HCT116 (cell line): ENCODE measurements at regions not wholly inside any gene's neighbourhood (a gene's known extent, or its start where the extent isn't known, plus 50 kb on each side); places are given as distances from the start of the nearest gene placed in this dataset.

Source experiments
- ATAC-seq: fragments of 200-7000 bp; cut with Tn5 transposase; 2 replicates; pipeline ENCODE4 v1.9.1; 2020; ENCODE audit warnings: mild to moderate bottlenecking, moderate library complexity
- BruUV-seq: library from RNA; stranded (reverse); fragments of 400-500 nt; replicated peaks from 2 replicates; lab custom pipeline; 2021; lab: Mats Ljungman, UMichigan
- CTCF ChIA-PET: fragments of 300-600 bp; sonication (Branson Sonifier 250); formaldehyde crosslinking; loops from one replicate; lab custom pipeline; 2021; ENCODE audit warnings: antibody characterized with exemption; lab: Charles Lee
- POLR2A ChIA-PET: fragments of 300-600, 350-600 bp; sonication (Branson Sonifier 250); formaldehyde crosslinking; loops from one replicate; lab custom pipeline; 2021; ENCODE audit warnings: antibody characterized with exemption; lab: Charles Lee
- RAD21 ChIA-PET, 2 experiments: fragments of 300-600 bp; sonication (Branson Sonifier 250); formaldehyde crosslinking; loops; one replicate each; lab custom pipeline; 2023; ENCODE audit warnings: low total read pairs in 2 of 2; ENCODE audit not compliant: uncharacterized antibody in 2 of 2, unreplicated experiment in 2 of 2, low non-redundant PET in 1 of 2; lab: Charles Lee
- DNase-seq: peaks from one replicate; pipeline ENCODE4 v3.0.0-alpha.2; 2010; ENCODE audit warnings: low read depth, low spot score
- H2AFZ ChIP-seq: fragments of 200-600 bp; shearing (Covaris generic), sonication (generic); 2 replicates; pipeline ENCODE4 v1.6.1; 2017; ENCODE audit warnings: low read depth, mixed run types, mixed read lengths, antibody characterized with exemption, low read length; ENCODE audit not compliant: poor library complexity, severe bottlenecking
- H3K27ac ChIP-seq: 2 replicates; pipeline ENCODE4 v1.5.1; 2012; ENCODE audit warnings: low read depth, low read length
- H3K27me3 ChIP-seq: fragments of 200-600 bp; sonication (generic); 2 replicates; pipeline ENCODE4 v1.6.1; 2016; ENCODE audit warnings: mixed run types, low read length, mixed read lengths; ENCODE audit not compliant: insufficient read depth
- H3K36me3 ChIP-seq, 2 experiments: fragments of 200-500 bp in 1 of 2; fragments of 200-600 bp in 1 of 2; sonication (Bioruptor generic) in 1 of 2; sonication (generic) in 1 of 2; 2 replicates each; pipeline versions ENCODE4 v1.5.1 to v1.6.1; 2014 to 2016; ENCODE audit warnings: low read length in 2 of 2, inconsistent platforms in 1 of 2, mixed read lengths in 1 of 2, mixed run types in 1 of 2; ENCODE audit not compliant: insufficient read depth in 2 of 2, control insufficient read depth in 1 of 2
- H3K4me1 ChIP-seq, 2 experiments: fragments of 200-600 bp in 1 of 2; sonication (generic) in 1 of 2; 2 replicates each; pipeline versions ENCODE4 v1.5.1 to v1.6.1; 2012 to 2017; ENCODE audit warnings: low read length in 2 of 2, inconsistent platforms in 1 of 2, mild to moderate bottlenecking in 1 of 2, mixed read lengths in 1 of 2, mixed run types in 1 of 2, moderate library complexity in 1 of 2; ENCODE audit not compliant: insufficient read depth in 2 of 2, control insufficient read depth in 1 of 2
- H3K4me2 ChIP-seq: fragments of 200-600 bp; sonication (generic); 2 replicates; pipeline ENCODE4 v1.6.1; 2017; ENCODE audit warnings: mixed run types, low read length, mixed read lengths
- H3K4me3 ChIP-seq, 2 experiments: fragments of 200-600 bp in 1 of 2; sonication (generic) in 1 of 2; replicated peaks in 1 of 2; 2 replicates each; pipeline ENCODE4 v1.5.1; 2011 to 2016; ENCODE audit warnings: low read length in 2 of 2, control low read depth in 1 of 2, low read depth in 1 of 2, mild to moderate bottlenecking in 1 of 2, mixed read lengths in 1 of 2, mixed run types in 1 of 2
- H3K79me2 ChIP-seq: fragments of 200-600 bp; sonication (generic); 2 replicates; pipeline ENCODE4 v1.6.1; 2017; ENCODE audit warnings: mild to moderate bottlenecking, mixed run types, low read length, moderate library complexity, mixed read lengths; ENCODE audit not compliant: insufficient read depth
- H3K9ac ChIP-seq: fragments of 200-600 bp; sonication (generic); 2 replicates; pipeline ENCODE4 v1.6.1; 2016; ENCODE audit warnings: low read length, mixed read lengths
- H3K9me2 ChIP-seq: fragments of 200-600 bp; sonication (generic), shearing (Covaris generic); 2 replicates; pipeline ENCODE4 v1.6.1; 2017; ENCODE audit warnings: mixed run types, mild to moderate bottlenecking, moderate library complexity; ENCODE audit not compliant: insufficient read depth
- H3K9me3 ChIP-seq, 2 experiments: fragments of 200-500 bp in 1 of 2; fragments of 200-600 bp in 1 of 2; sonication (Bioruptor generic) in 1 of 2; sonication (generic) in 1 of 2; 2 replicates each; pipeline ENCODE4 v1.6.1; 2014 to 2017; ENCODE audit warnings: low read length in 2 of 2, mixed read lengths in 2 of 2, inconsistent platforms in 1 of 2, low read depth in 1 of 2, mild to moderate bottlenecking in 1 of 2, mixed run types in 1 of 2, moderate library complexity in 1 of 2; ENCODE audit not compliant: control insufficient read depth in 1 of 2, insufficient read depth in 1 of 2
- H4K20me1 ChIP-seq: fragments of 200-600 bp; sonication (generic), shearing (Covaris generic); 2 replicates; pipeline ENCODE4 v1.6.1; 2017; ENCODE audit warnings: mixed run types, mild to moderate bottlenecking, moderate library complexity; ENCODE audit not compliant: insufficient read depth
- ELF1 ChIP-seq: IDR thresholded peaks from 2 replicates; pipeline ENCODE4 v1.6.1; 2012; ENCODE audit warnings: low read depth, borderline replicate concordance
- JUND ChIP-seq: IDR thresholded peaks from 2 replicates; pipeline ENCODE4 v1.6.1; 2012
- MAX ChIP-seq: IDR thresholded peaks from 2 replicates; pipeline ENCODE4 v1.6.1; 2012
- RAD21 ChIP-seq: IDR thresholded peaks from 2 replicates; pipeline ENCODE4 v1.6.1; 2012; ENCODE audit warnings: low read depth, mild to moderate bottlenecking
- REST ChIP-seq: IDR thresholded peaks from 2 replicates; pipeline ENCODE4 v1.6.1; 2012; ENCODE audit warnings: low read depth
- SP1 ChIP-seq: IDR thresholded peaks from 2 replicates; pipeline ENCODE4 v1.6.1; 2012; ENCODE audit warnings: low read depth
- SRF ChIP-seq: IDR thresholded peaks from 2 replicates; pipeline ENCODE4 v1.6.1; 2012; ENCODE audit warnings: low read depth
- ZFX ChIP-seq: fragments of 450-650 bp; IDR thresholded peaks from 2 replicates; pipeline ENCODE4 v1.6.1; 2017
- intact Hi-C: fragments of 100-400 bp; cut with micrococcal nuclease; formaldehyde crosslinking; loops from 2 replicates; pipeline ENCODE4 v1.10.0; 2022
- TF ChIP-seq, protein P1 (sequence below), 3 experiments: fragments of 200-600 bp in 1 of 3; sonication (generic) in 1 of 3; IDR thresholded peaks in 2 of 3; conservative IDR thresholded peaks in 1 of 3; 2 replicates each; pipeline ENCODE4 v1.5.1; 2012 to 2017; ENCODE audit warnings: low read depth in 2 of 3, low read length in 2 of 3, antibody characterized with exemption in 1 of 3, borderline replicate concordance in 1 of 3, control low read depth in 1 of 3, mild to moderate bottlenecking in 1 of 3, mixed read lengths in 1 of 3, mixed run types in 1 of 3, moderate library complexity in 1 of 3; ENCODE audit not compliant: insufficient read depth in 1 of 3

DNA sequence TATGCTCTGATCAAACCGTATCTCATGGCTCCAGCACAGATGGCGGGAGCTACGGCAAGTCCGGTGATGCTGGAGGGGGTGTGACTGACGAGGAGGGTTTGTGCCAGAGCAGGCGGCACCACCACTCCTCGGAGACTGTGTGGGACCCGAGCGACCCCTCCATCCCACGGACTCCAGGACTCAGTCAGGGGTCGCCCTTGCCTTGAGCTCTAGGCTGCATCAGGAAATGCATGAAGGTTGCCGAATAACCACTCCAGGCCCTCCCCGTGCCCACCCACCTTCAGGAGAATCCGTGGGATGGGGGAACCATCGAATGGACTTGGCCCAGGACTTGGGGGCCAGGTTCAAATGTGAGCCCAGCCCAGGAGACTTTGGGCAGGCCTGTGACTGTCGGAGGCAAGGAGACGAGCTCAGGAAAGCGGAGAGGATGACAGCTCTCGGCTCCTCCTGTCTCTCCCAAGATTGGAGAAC lies 60.2 kb upstream of the ZNF469 start:
- no peak overlapping the region for H3K9ac ChIP-seq
- no peak overlapping the region for H3K27ac ChIP-seq
- H3K9me2 ChIP-seq: no peaks in the 10 kb centered on the region
- H3K4me2 ChIP-seq: no peak overlapping the region
- H3K4me1 ChIP-seq: peaks cover 0 to 6% of the 10 kb centered on the region in 2 experiments; a peak in 1 of 4 replicates
- H2AFZ ChIP-seq: no peak overlapping the region
- BruUV-seq: no TSS peak
- ATAC-seq (no peak), DNase-seq (no peak)
- no peaks in the 10 kb centered on the region for H3K79me2 ChIP-seq
- ChIA-PET RAD21 (interaction anchor here in 1 of 2 experiments (0.6 kb wide), 1 partner anchor 39 kb away, joined by 3 read pairs; no protein-coding TSS in a partner anchor), POLR2A (no interaction called here), CTCF (no interaction called here)
- intact Hi-C loops: no loop called here
- H3K4me3 ChIP-seq: no peak overlapping the region
- H3K27me3 ChIP-seq: no peaks in the 10 kb centered on the region
- no peaks in the 10 kb centered on the region for H3K36me3 ChIP-seq
- peaks cover 0 to 15% of the 10 kb centered on the region in 2 experiments; a peak in 1 of 4 replicates for H3K9me3 ChIP-seq
- H4K20me1 ChIP-seq: no peaks in the 10 kb centered on the region
- TF ChIP-seq REST: no peak
- no peak for TF ChIP-seq MAX
- TF ChIP-seq RAD21: no peak
- TF ChIP-seq SRF: no peak
- TF ChIP-seq ZFX: no peak
- no peak for TF ChIP-seq SP1
- TF ChIP-seq JUND: no peak
- TF ChIP-seq, protein P1, sequence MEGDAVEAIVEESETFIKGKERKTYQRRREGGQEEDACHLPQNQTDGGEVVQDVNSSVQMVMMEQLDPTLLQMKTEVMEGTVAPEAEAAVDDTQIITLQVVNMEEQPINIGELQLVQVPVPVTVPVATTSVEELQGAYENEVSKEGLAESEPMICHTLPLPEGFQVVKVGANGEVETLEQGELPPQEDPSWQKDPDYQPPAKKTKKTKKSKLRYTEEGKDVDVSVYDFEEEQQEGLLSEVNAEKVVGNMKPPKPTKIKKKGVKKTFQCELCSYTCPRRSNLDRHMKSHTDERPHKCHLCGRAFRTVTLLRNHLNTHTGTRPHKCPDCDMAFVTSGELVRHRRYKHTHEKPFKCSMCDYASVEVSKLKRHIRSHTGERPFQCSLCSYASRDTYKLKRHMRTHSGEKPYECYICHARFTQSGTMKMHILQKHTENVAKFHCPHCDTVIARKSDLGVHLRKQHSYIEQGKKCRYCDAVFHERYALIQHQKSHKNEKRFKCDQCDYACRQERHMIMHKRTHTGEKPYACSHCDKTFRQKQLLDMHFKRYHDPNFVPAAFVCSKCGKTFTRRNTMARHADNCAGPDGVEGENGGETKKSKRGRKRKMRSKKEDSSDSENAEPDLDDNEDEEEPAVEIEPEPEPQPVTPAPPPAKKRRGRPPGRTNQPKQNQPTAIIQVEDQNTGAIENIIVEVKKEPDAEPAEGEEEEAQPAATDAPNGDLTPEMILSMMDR (IDR thresholded peaks at IDR 0.05 in 2 of 3, conservative IDR thresholded peaks at IDR 0.05 in 1 of 3; ENCODE audit: borderline replicate concordance in 1 of 3, insufficient read depth in 1 of 3, low read depth in 2 of 3, low read length in 2 of 3): no peak
- TF ChIP-seq ELF1: no peak
- TF ChIP-seq, all 23 proteins: peak for 0
